Liver (tissue), 3 donors: ENCODE measurements at regions not wholly inside any gene's neighbourhood (a gene's known extent, or its start where the extent isn't known, plus 50 kb on each side); places are given as distances from the start of the nearest gene placed in this dataset.

Source experiments
- ATF3 ChIP-seq: IDR thresholded peaks from 2 replicates; pipeline ENCODE4 v1.6.1; 2016; ENCODE audit warnings: antibody characterized with exemption
- CTCF ChIP-seq: fragments of 150-350 bp; IDR thresholded peaks from 2 replicates; pipeline ENCODE4 v1.5.1; 2017; ENCODE audit warnings: improper control_type of control experiment, low read depth, low read length; ENCODE audit not compliant: missing input control
- GABPA ChIP-seq, 2 donors: IDR thresholded peaks in 1 of 2; conservative IDR thresholded peaks in 1 of 2; 2 replicates each; pipeline ENCODE4 v1.6.1; 2016; ENCODE audit warnings: antibody characterized with exemption in 2 of 2, mild to moderate bottlenecking in 1 of 2, moderate library complexity in 1 of 2
- JUND ChIP-seq, 2 donors: IDR thresholded peaks; 2 replicates each; pipeline ENCODE4 v1.6.1; 2016; ENCODE audit warnings: antibody characterized with exemption in 2 of 2
- MAX ChIP-seq: IDR thresholded peaks from 2 replicates; pipeline ENCODE4 v1.6.1; 2016; ENCODE audit warnings: antibody characterized with exemption
- NR2F2 ChIP-seq: IDR thresholded peaks from 2 replicates; pipeline ENCODE4 v1.6.1; 2016; ENCODE audit warnings: antibody characterized with exemption
- RAD21 ChIP-seq, 2 donors: IDR thresholded peaks; 2 replicates each; pipeline ENCODE4 v1.6.1; 2016; ENCODE audit warnings: antibody characterized with exemption in 2 of 2, mild to moderate bottlenecking in 2 of 2
- REST ChIP-seq: IDR thresholded peaks from 2 replicates; pipeline ENCODE4 v1.6.1; 2016; ENCODE audit warnings: antibody characterized with exemption, mild to moderate bottlenecking
- RXRA ChIP-seq, 2 donors: IDR thresholded peaks; 2 replicates each; pipeline ENCODE4 v1.6.1; 2017 to 2018; ENCODE audit warnings: antibody characterized with exemption in 2 of 2, mild to moderate bottlenecking in 1 of 2
- SP1 ChIP-seq: IDR thresholded peaks from 2 replicates; pipeline ENCODE4 v1.6.1; 2018; ENCODE audit warnings: antibody characterized with exemption, mild to moderate bottlenecking
- TAF1 ChIP-seq: conservative IDR thresholded peaks from 2 replicates; pipeline ENCODE4 v1.6.1; 2016; ENCODE audit warnings: antibody characterized with exemption, mild to moderate bottlenecking
- YY1 ChIP-seq: IDR thresholded peaks from 2 replicates; pipeline ENCODE4 v1.6.1; 2016; ENCODE audit warnings: antibody characterized with exemption, mild to moderate bottlenecking
- ZBTB33 ChIP-seq: IDR thresholded peaks from 2 replicates; pipeline ENCODE4 v1.6.1; 2016; ENCODE audit warnings: antibody characterized with exemption
- donor health status: healthy.
- donor health status: healthy.

- TF ChIP-seq CTCF (no peak), GABPA (IDR thresholded peaks at IDR 0.05 in 1 of 2, conservative IDR thresholded peaks at IDR 0.05 in 1 of 2) (no peak), YY1 (no peak), SP1 (no peak), REST (no peak), JUND (IDR thresholded peaks at IDR 0.05) (no peak), NR2F2 (no peak), ATF3 (no peak), TAF1 (no peak), RXRA (IDR thresholded peaks at IDR 0.05) (no peak), RAD21 (IDR thresholded peaks at IDR 0.05) (no peak), MAX (no peak), ZBTB33 (no peak)
Observed at GRCh38 chr2:75800456-75800855, 89.7 kb upstream of the GCFC2 start.
